Sigmoid colon (tissue), 4 donors: ENCODE measurements at regions not wholly inside any gene's neighbourhood (a gene's known extent, or its start where the extent isn't known, plus 50 kb on each side); places are given as distances from the start of the nearest gene placed in this dataset.

Experiments
- POLR2A ChIP-seq, 2 donors: fragments of 450-650 bp; IDR thresholded peaks; one replicate each; pipeline ENCODE4 v1.6.1; 2016; ENCODE audit warnings: antibody characterized with exemption in 2 of 2, mild to moderate bottlenecking in 2 of 2, moderate library complexity in 2 of 2
- POLR2AphosphoS5 ChIP-seq, 4 donors: sonication (generic); formaldehyde crosslinking; IDR thresholded peaks; one replicate each; pipeline ENCODE4 v1.6.1; 2017; ENCODE audit warnings: antibody characterized with exemption in 4 of 4
- TF ChIP-seq, protein P1 (sequence below), 4 experiments: fragments of 450-650 bp in 3 of 4; fragments of 200-600 bp in 1 of 4; IDR thresholded peaks; one replicate each; pipeline ENCODE4 v1.5.1; 2016 to 2019; ENCODE audit warnings: antibody characterized with exemption in 4 of 4, mild to moderate bottlenecking in 3 of 4, moderate library complexity in 2 of 4

DNA sequence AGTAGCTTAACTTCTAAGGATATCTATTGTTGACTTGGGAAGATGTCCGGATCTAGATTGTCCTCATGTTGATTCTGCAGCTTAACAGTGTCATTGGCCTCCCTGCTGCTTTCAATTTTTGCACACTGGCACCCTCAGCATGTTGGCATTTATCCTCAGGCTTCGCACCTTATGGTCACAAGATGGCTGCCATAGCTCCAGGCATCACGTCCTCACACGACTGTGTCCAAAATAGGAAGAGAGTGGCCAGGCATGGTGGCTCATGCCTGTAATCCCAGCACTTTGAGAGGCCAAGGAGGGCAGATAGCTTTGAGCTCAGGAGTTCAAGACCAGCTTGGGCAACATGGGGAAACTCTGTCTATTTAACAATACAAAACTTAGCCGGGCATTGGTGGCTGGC, 58.3 kb upstream of the RASD2 start:
- TF ChIP-seq POLR2A (IDR thresholded peaks at IDR 0.05) = no peak
- TF ChIP-seq, protein P1, sequence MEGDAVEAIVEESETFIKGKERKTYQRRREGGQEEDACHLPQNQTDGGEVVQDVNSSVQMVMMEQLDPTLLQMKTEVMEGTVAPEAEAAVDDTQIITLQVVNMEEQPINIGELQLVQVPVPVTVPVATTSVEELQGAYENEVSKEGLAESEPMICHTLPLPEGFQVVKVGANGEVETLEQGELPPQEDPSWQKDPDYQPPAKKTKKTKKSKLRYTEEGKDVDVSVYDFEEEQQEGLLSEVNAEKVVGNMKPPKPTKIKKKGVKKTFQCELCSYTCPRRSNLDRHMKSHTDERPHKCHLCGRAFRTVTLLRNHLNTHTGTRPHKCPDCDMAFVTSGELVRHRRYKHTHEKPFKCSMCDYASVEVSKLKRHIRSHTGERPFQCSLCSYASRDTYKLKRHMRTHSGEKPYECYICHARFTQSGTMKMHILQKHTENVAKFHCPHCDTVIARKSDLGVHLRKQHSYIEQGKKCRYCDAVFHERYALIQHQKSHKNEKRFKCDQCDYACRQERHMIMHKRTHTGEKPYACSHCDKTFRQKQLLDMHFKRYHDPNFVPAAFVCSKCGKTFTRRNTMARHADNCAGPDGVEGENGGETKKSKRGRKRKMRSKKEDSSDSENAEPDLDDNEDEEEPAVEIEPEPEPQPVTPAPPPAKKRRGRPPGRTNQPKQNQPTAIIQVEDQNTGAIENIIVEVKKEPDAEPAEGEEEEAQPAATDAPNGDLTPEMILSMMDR (IDR thresholded peaks at IDR 0.05) = no peak
- TF ChIP-seq POLR2AphosphoS5 (IDR thresholded peaks at IDR 0.05) = no peak
